Activated gamma-delta T cell treated with Interleukin-2 at 50 U/mL for 16 hours (primary cell): ENCODE measurements at regions not wholly inside any gene's neighbourhood (a gene's known extent, or its start where the extent isn't known, plus 50 kb on each side); places are given as distances from the start of the nearest gene placed in this dataset.

Experiments used
- DNase-seq: peaks from one replicate; pipeline ENCODE4 v3.0.0-alpha.2; 2020

GRCh38 chr7:51757960-51758359 lies 441.4 kb upstream of the COBL start:
- no peak for DNase-seq

- no peak for DNase-seq
Observed at GRCh38 chr7:51732951-51733350, 416.3 kb upstream of the COBL start.

GRCh38 chr7:51732116-51732515 lies 415.5 kb upstream of the COBL start:
- no peak for DNase-seq

- no peak for DNase-seq
Observed at GRCh38 chr7:51731075-51731474, 414.5 kb upstream of the COBL start.

- no peak for DNase-seq
Observed at GRCh38 chr7:51727441-51727840, 410.8 kb upstream of the COBL start.

GRCh38 chr7:51706851-51707250 lies 390.2 kb upstream of the COBL start:
- DNase-seq = no peak

GRCh38 chr7:51705701-51706100 lies 389.1 kb upstream of the COBL start:
- DNase-seq = no peak

- no peak for DNase-seq
Observed at GRCh38 chr7:51702673-51703072, 386.1 kb upstream of the COBL start.

GRCh38 chr7:51701935-51702334 lies 385.3 kb upstream of the COBL start:
- no peak for DNase-seq

GRCh38 chr7:51700593-51701215 lies 384.1 kb upstream of the COBL start:
- no peak for DNase-seq

- DNase-seq = no peak
Observed at GRCh38 chr7:51693258-51693657, 376.6 kb upstream of the COBL start.

- DNase-seq = no peak
Observed at GRCh38 chr7:51689547-51689946, 372.9 kb upstream of the COBL start.

GRCh38 chr7:51685794-51686193 lies 369.2 kb upstream of the COBL start:
- no peak for DNase-seq

GRCh38 chr7:51680594-51681399 lies 364.2 kb upstream of the COBL start:
- DNase-seq = no peak

GRCh38 chr7:51679358-51679757 lies 362.7 kb upstream of the COBL start:
- DNase-seq = no peak

- DNase-seq = no peak
Observed at GRCh38 chr7:51666751-51667150, 350.1 kb upstream of the COBL start.

GRCh38 chr7:51666266-51666665 lies 349.7 kb upstream of the COBL start:
- DNase-seq = no peak

- no peak for DNase-seq
Observed at GRCh38 chr7:51665045-51665780, 348.6 kb upstream of the COBL start.

- no peak for DNase-seq
Observed at GRCh38 chr7:51660516-51660915, 343.9 kb upstream of the COBL start.

- DNase-seq = no peak
Observed at GRCh38 chr7:51658684-51659083, 342.1 kb upstream of the COBL start.

GRCh38 chr7:51647931-51648351 lies 331.3 kb upstream of the COBL start:
- DNase-seq = no peak

- no peak for DNase-seq
Observed at GRCh38 chr7:51647486-51647885, 330.9 kb upstream of the COBL start.

- no peak for DNase-seq
Observed at GRCh38 chr7:51645702-51646298, 329.2 kb upstream of the COBL start.

- no peak for DNase-seq
Observed at GRCh38 chr7:51645255-51645654, 328.6 kb upstream of the COBL start.
